ENCODE measurements at regions not wholly inside any gene's neighbourhood (a gene's known extent, or its start where the extent isn't known, plus 50 kb on each side); places are given as distances from the start of the nearest gene placed in this dataset.

- no peaks in the 10 kb centered on the region for H3K36me3 ChIP-seq (ENCODE audit: control insufficient read depth in 1 of 2, insufficient read depth in 2 of 2, low read depth in 1 of 2, low read length in 2 of 2)
- no peak overlapping the region for H3K4ac ChIP-seq (ENCODE audit: low read depth in 1 of 2, low read length in 2 of 2)
Measured at GRCh38 chr2:147614979-147615470, 229.8 kb upstream of the ACVR2A start.

GRCh38 chr2:147614471-147614870 lies 230.4 kb upstream of the ACVR2A start:
- H2AFZ ChIP-seq (ENCODE audit: low read depth, low read length), result no peak overlapping the region
- 67% methylated on average over 3 of the region's 3 CpGs for WGBS
- no peaks in the 10 kb centered on the region for H3K36me3 ChIP-seq (ENCODE audit: control insufficient read depth in 1 of 2, insufficient read depth in 2 of 2, low read depth in 1 of 2, low read length in 2 of 2)
- no peak overlapping the region for H3K4me3 ChIP-seq (ENCODE audit: insufficient read depth in 1 of 2, low read depth in 1 of 2, low read length in 2 of 2)
- H4K91ac ChIP-seq (ENCODE audit: low read length), result no peak overlapping the region
- no peak overlapping the region for H4K8ac ChIP-seq (ENCODE audit: low read length)
- no peaks in the 10 kb centered on the region for H3K27me3 ChIP-seq (ENCODE audit: control insufficient read depth in 1 of 2, insufficient read depth in 1 of 2, low read length in 2 of 2)
- H3K14ac ChIP-seq (ENCODE audit: low read length in 2 of 2), result no peak overlapping the region
- H3K4me2 ChIP-seq (ENCODE audit: low read length, poor library complexity, severe bottlenecking), result no peak overlapping the region
- H3K4ac ChIP-seq (ENCODE audit: low read depth in 1 of 2, low read length in 2 of 2), result no peak overlapping the region
- H2BK120ac ChIP-seq (ENCODE audit: low read depth, low read length), result no peak overlapping the region
- no peaks in the 10 kb centered on the region for H3K79me1 ChIP-seq (replicated peaks; ENCODE audit: low read length, poor library complexity, severe bottlenecking)
- H2AK5ac ChIP-seq (ENCODE audit: low read length, severe bottlenecking), result no peak overlapping the region
- no peak overlapping the region for H2BK15ac ChIP-seq (ENCODE audit: low read depth, poor library complexity, severe bottlenecking)
- no peak overlapping the region for H2BK12ac ChIP-seq (ENCODE audit: low read length in 2 of 2)
- H3K9ac ChIP-seq (ENCODE audit: low read length), result no peak overlapping the region
- no peak overlapping the region for H3K18ac ChIP-seq (ENCODE audit: low read depth in 1 of 2, low read length in 2 of 2)
- DNase-seq, result no peak
- no peak overlapping the region for H3K23ac ChIP-seq (ENCODE audit: low read length in 2 of 2)
- no peak overlapping the region for H3K27ac ChIP-seq (ENCODE audit: low read length, poor library complexity, severe bottlenecking)
- no peaks in the 10 kb centered on the region for H3K4me1 ChIP-seq (ENCODE audit: control insufficient read depth, insufficient read depth, low read depth, low read length)
- no peak overlapping the region for H2BK5ac ChIP-seq (ENCODE audit: low read depth, low read length, poor library complexity, severe bottlenecking)
- no peaks in the 10 kb centered on the region for H3K9me3 ChIP-seq (ENCODE audit: control insufficient read depth, low read length)

More at GRCh38 chr2:147614979-147615470, 229.8 kb upstream of the ACVR2A start:
- Histone ChIP-seq H3K4me2 (ENCODE audit: low read length, poor library complexity, severe bottlenecking) (no peak overlapping the region), H3K18ac (ENCODE audit: low read depth in 1 of 2, low read length in 2 of 2) (no peak overlapping the region), H2BK5ac (ENCODE audit: low read depth, low read length, poor library complexity, severe bottlenecking) (no peak overlapping the region), H4K8ac (ENCODE audit: low read length) (no peak overlapping the region), H3K4me3 (ENCODE audit: insufficient read depth in 1 of 2, low read depth in 1 of 2, low read length in 2 of 2) (no peak overlapping the region), H2BK15ac (ENCODE audit: low read depth, poor library complexity, severe bottlenecking) (no peak overlapping the region), H3K4me1 (ENCODE audit: control insufficient read depth, insufficient read depth, low read depth, low read length) (no peaks in the 10 kb centered on the region), H3K14ac (ENCODE audit: low read length in 2 of 2) (no peak overlapping the region), H3K27ac (ENCODE audit: low read length, poor library complexity, severe bottlenecking) (no peak overlapping the region), H2AK5ac (ENCODE audit: low read length, severe bottlenecking) (no peak overlapping the region), H3K79me1 (replicated peaks; ENCODE audit: low read length, poor library complexity, severe bottlenecking) (no peaks in the 10 kb centered on the region), H3K27me3 (ENCODE audit: control insufficient read depth in 1 of 2, insufficient read depth in 1 of 2, low read length in 2 of 2) (no peaks in the 10 kb centered on the region), H2BK12ac (ENCODE audit: low read length in 2 of 2) (no peak overlapping the region), H3K23ac (ENCODE audit: low read length in 2 of 2) (no peak overlapping the region), H3K9ac (ENCODE audit: low read length) (no peak overlapping the region), H2AFZ (ENCODE audit: low read depth, low read length) (no peak overlapping the region), H3K9me3 (ENCODE audit: control insufficient read depth, low read length) (no peaks in the 10 kb centered on the region), H4K91ac (ENCODE audit: low read length) (no peak overlapping the region), H2BK120ac (ENCODE audit: low read depth, low read length) (no peak overlapping the region)
- 84% methylated on average over 1 of the region's 4 CpGs for WGBS
- DNase-seq, result no peak

- no peak overlapping the region for H3K18ac ChIP-seq (ENCODE audit: low read depth in 1 of 2, low read length in 2 of 2)
- H2BK12ac ChIP-seq (ENCODE audit: low read length in 2 of 2), result no peak overlapping the region
- H4K8ac ChIP-seq (ENCODE audit: low read length), result no peak overlapping the region
- H2BK5ac ChIP-seq (ENCODE audit: low read depth, low read length, poor library complexity, severe bottlenecking), result no peak overlapping the region
- H2BK15ac ChIP-seq (ENCODE audit: low read depth, poor library complexity, severe bottlenecking), result no peak overlapping the region
- H3K36me3 ChIP-seq (ENCODE audit: control insufficient read depth in 1 of 2, insufficient read depth in 2 of 2, low read depth in 1 of 2, low read length in 2 of 2), result no peaks in the 10 kb centered on the region
- no peak overlapping the region for H3K9ac ChIP-seq (ENCODE audit: low read length)
- H2BK120ac ChIP-seq (ENCODE audit: low read depth, low read length), result no peak overlapping the region
- H3K4me1 ChIP-seq (ENCODE audit: control insufficient read depth, insufficient read depth, low read depth, low read length), result no peaks in the 10 kb centered on the region
- no peak overlapping the region for H4K91ac ChIP-seq (ENCODE audit: low read length)
- H3K4me3 ChIP-seq (ENCODE audit: insufficient read depth in 1 of 2, low read depth in 1 of 2, low read length in 2 of 2), result no peak overlapping the region
- no peak overlapping the region for H3K23ac ChIP-seq (ENCODE audit: low read length in 2 of 2)
- WGBS, result 98% methylated on average over 2 of the region's 2 CpGs
- no peaks in the 10 kb centered on the region for H3K9me3 ChIP-seq (ENCODE audit: control insufficient read depth, low read length)
- no peak for DNase-seq
- no peaks in the 10 kb centered on the region for H3K79me1 ChIP-seq (replicated peaks; ENCODE audit: low read length, poor library complexity, severe bottlenecking)
- H2AFZ ChIP-seq (ENCODE audit: low read depth, low read length), result no peak overlapping the region
- H3K14ac ChIP-seq (ENCODE audit: low read length in 2 of 2), result no peak overlapping the region
- no peak overlapping the region for H3K4me2 ChIP-seq (ENCODE audit: low read length, poor library complexity, severe bottlenecking)
- no peak overlapping the region for H3K4ac ChIP-seq (ENCODE audit: low read depth in 1 of 2, low read length in 2 of 2)
- no peak overlapping the region for H2AK5ac ChIP-seq (ENCODE audit: low read length, severe bottlenecking)
- H3K27me3 ChIP-seq (ENCODE audit: control insufficient read depth in 1 of 2, insufficient read depth in 1 of 2, low read length in 2 of 2), result no peaks in the 10 kb centered on the region
- H3K27ac ChIP-seq (ENCODE audit: low read length, poor library complexity, severe bottlenecking), result no peak overlapping the region
Measured at GRCh38 chr2:147610496-147611040, 234.3 kb upstream of the ACVR2A start.

DNA sequence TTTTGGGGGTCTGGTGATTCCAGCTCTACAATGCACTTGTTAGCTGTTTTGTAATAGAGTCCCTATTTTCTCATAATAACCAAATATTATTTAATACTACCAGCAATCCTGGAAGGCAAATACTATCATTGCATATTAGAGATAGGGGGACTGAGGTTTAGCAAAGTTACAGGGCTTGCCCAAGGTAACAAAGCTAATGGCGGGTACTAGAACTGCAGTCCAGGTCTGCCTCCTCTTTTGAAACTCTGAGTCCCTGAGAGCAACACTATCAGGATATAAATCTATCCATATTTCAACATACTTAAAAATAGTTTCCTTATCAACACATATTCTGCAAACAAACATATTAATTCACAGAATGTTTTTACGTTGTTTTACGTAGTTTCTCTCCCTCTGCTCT lies 235.5 kb upstream of the ACVR2A start:
- 90% methylated on average over 3 of the region's 3 CpGs for WGBS
- Histone ChIP-seq H3K4me2 (ENCODE audit: low read length, poor library complexity, severe bottlenecking) (no peak overlapping the region), H2BK5ac (ENCODE audit: low read depth, low read length, poor library complexity, severe bottlenecking) (no peak overlapping the region), H3K14ac (ENCODE audit: low read length in 2 of 2) (no peak overlapping the region), H3K27me3 (ENCODE audit: control insufficient read depth in 1 of 2, insufficient read depth in 1 of 2, low read length in 2 of 2) (no peaks in the 10 kb centered on the region), H2BK12ac (ENCODE audit: low read length in 2 of 2) (no peak overlapping the region), H3K4me3 (ENCODE audit: insufficient read depth in 1 of 2, low read depth in 1 of 2, low read length in 2 of 2) (no peak overlapping the region), H3K27ac (ENCODE audit: low read length, poor library complexity, severe bottlenecking) (no peak overlapping the region), H4K8ac (ENCODE audit: low read length) (no peak overlapping the region), H3K36me3 (ENCODE audit: control insufficient read depth in 1 of 2, insufficient read depth in 2 of 2, low read depth in 1 of 2, low read length in 2 of 2) (no peaks in the 10 kb centered on the region), H2AK5ac (ENCODE audit: low read length, severe bottlenecking) (no peak overlapping the region), H2AFZ (ENCODE audit: low read depth, low read length) (no peak overlapping the region), H3K79me1 (replicated peaks; ENCODE audit: low read length, poor library complexity, severe bottlenecking) (no peaks in the 10 kb centered on the region), H2BK15ac (ENCODE audit: low read depth, poor library complexity, severe bottlenecking) (no peak overlapping the region), H4K91ac (ENCODE audit: low read length) (no peak overlapping the region), H3K9ac (ENCODE audit: low read length) (no peak overlapping the region), H3K23ac (ENCODE audit: low read length in 2 of 2) (no peak overlapping the region), H3K18ac (ENCODE audit: low read depth in 1 of 2, low read length in 2 of 2) (no peak overlapping the region), H3K4me1 (ENCODE audit: control insufficient read depth, insufficient read depth, low read depth, low read length) (no peaks in the 10 kb centered on the region), H2BK120ac (ENCODE audit: low read depth, low read length) (no peak overlapping the region), H3K4ac (ENCODE audit: low read depth in 1 of 2, low read length in 2 of 2) (no peak overlapping the region), H3K9me3 (ENCODE audit: control insufficient read depth, low read length) (no peaks in the 10 kb centered on the region)
- no peak for DNase-seq
